HEK293T (cell line): ENCODE measurements at regions not wholly inside any gene's neighbourhood (a gene's known extent, or its start where the extent isn't known, plus 50 kb on each side); places are given as distances from the start of the nearest gene placed in this dataset.

ENCODE experiments used
- ARNT ChIP-seq: fragments of 450-650 bp; IDR thresholded peaks from 2 replicates; pipeline ENCODE4 v1.6.1; 2017; ENCODE audit warnings: mild to moderate bottlenecking
- BHLHE40 ChIP-seq: fragments of 450-650 bp; IDR thresholded peaks from 2 replicates; pipeline ENCODE4 v1.6.1; 2016; ENCODE audit warnings: mild to moderate bottlenecking, moderate library complexity, borderline replicate concordance
- CTBP1 ChIP-seq: fragments of 450-650 bp; IDR thresholded peaks from 2 replicates; pipeline ENCODE4 v1.6.1; 2016; ENCODE audit warnings: borderline replicate concordance
- FOXA1 ChIP-seq: fragments of 450-650 bp; IDR thresholded peaks from 2 replicates; pipeline ENCODE4 v1.6.1; 2016; ENCODE audit warnings: mild to moderate bottlenecking
- FOXK2 ChIP-seq: fragments of 450-650 bp; IDR thresholded peaks from 2 replicates; pipeline ENCODE4 v1.6.1; 2016; ENCODE audit warnings: mild to moderate bottlenecking
- HDGF ChIP-seq: fragments of 450-650 bp; IDR thresholded peaks from 2 replicates; pipeline ENCODE4 v1.6.1; 2017; ENCODE audit warnings: antibody characterized with exemption, borderline replicate concordance
- L3MBTL2 ChIP-seq: fragments of 450-650 bp; conservative IDR thresholded peaks from 2 replicates; pipeline ENCODE4 v1.6.1; 2016; ENCODE audit warnings: mild to moderate bottlenecking
- SP1 ChIP-seq: fragments of 450-650 bp; IDR thresholded peaks from 2 replicates; pipeline ENCODE4 v1.6.1; 2017
- SUZ12 ChIP-seq: fragments of 450-650 bp; IDR thresholded peaks from 2 replicates; pipeline ENCODE4 v1.6.1; 2016; ENCODE audit warnings: mild to moderate bottlenecking
- TARDBP ChIP-seq: fragments of 450-650 bp; IDR thresholded peaks from 2 replicates; pipeline ENCODE4 v1.6.1; 2016

GRCh38 chr3:182708810-182709209 is 84.5 kb upstream of the ATP11B start:
- TF ChIP-seq SUZ12 (no peak), BHLHE40 (no peak), HDGF (no peak), CTBP1 (no peak), SP1 (no peak), TARDBP (no peak), L3MBTL2 (no peak), FOXK2 (no peak), ARNT (no peak), FOXA1 (no peak)
